H1 (cell line): ENCODE measurements at regions not wholly inside any gene's neighbourhood (a gene's known extent, or its start where the extent isn't known, plus 50 kb on each side); places are given as distances from the start of the nearest gene placed in this dataset.
"Not testable (repeated sequence)": the region's sequence is repeated elsewhere in the genome, so short reads cannot be mapped to it uniquely, and the experiment has no call there.

Experiments
- CTCF ChIA-PET: fragments of 300-600 bp; sonication (Branson Sonifier 250); formaldehyde crosslinking; loops from one replicate; lab custom pipeline; 2021; ENCODE audit not compliant: partially characterized antibody; lab: Charles Lee
- POLR2A ChIA-PET: fragments of 300-600 bp; sonication (Branson Sonifier 250); formaldehyde crosslinking; loops from one replicate; lab custom pipeline; 2021; ENCODE audit warnings: inconsistent platforms; ENCODE audit not compliant: partially characterized antibody; lab: Charles Lee
- DNase-seq, 2 experiments: peaks; one replicate each; pipeline versions ENCODE4 v3.0.0 to v3.0.0-alpha.2; 2010 to 2022; ENCODE audit warnings: low spot score in 2 of 2, low read depth in 1 of 2, mixed read lengths in 1 of 2
- FAIRE-seq: peaks from 2 replicates; lab custom pipeline; 2011; peaks lifted over from hg19 to GRCh38; lab: Jason Lieb, UNC
- H2AFZ ChIP-seq: 2 replicates; pipeline ENCODE4 v1.8.1; 2012; ENCODE audit warnings: low read length, inconsistent platforms
- H2AK5ac ChIP-seq: 2 replicates; pipeline ENCODE4 v1.6.1; 2013; ENCODE audit warnings: low read depth, low read length
- H2BK120ac ChIP-seq: replicated peaks from 2 replicates; pipeline ENCODE3; 2013; ENCODE audit warnings: low read depth, low read length, inconsistent platforms
- H2BK12ac ChIP-seq: 2 replicates; pipeline ENCODE4 v1.6.1; 2013; ENCODE audit warnings: low read depth, low read length
- H2BK15ac ChIP-seq: 2 replicates; pipeline ENCODE4 v1.6.1; 2013; ENCODE audit warnings: low read length
- H2BK20ac ChIP-seq: 2 replicates; pipeline ENCODE4 v1.6.1; 2013; ENCODE audit warnings: low read length
- H2BK5ac ChIP-seq: 2 replicates; pipeline ENCODE4 v1.6.1; 2013; ENCODE audit warnings: low read depth, low read length
- H3K14ac ChIP-seq: 2 replicates; pipeline ENCODE4 v1.6.1; 2013; ENCODE audit warnings: inconsistent platforms; ENCODE audit not compliant: insufficient read length
- H3K18ac ChIP-seq: 2 replicates; pipeline ENCODE4 v1.6.1; 2013; ENCODE audit warnings: low read length; ENCODE audit errors: extremely low read depth
- H3K23ac ChIP-seq: 2 replicates; pipeline ENCODE4 v1.6.1; 2013; ENCODE audit warnings: inconsistent platforms; ENCODE audit not compliant: insufficient read length
- H3K23me2 ChIP-seq: 2 replicates; pipeline ENCODE4 v1.6.1; 2013; ENCODE audit warnings: low read depth, low read length
- H3K27ac ChIP-seq: 2 replicates; pipeline ENCODE4 v1.6.1; 2011; ENCODE audit warnings: low read depth, low read length, inconsistent platforms
- H3K27me3 ChIP-seq, 4 experiments: replicated peaks in 1 of 4; 1 replicate in 1 of 4; 2 replicates in 3 of 4; pipeline versions ENCODE4 v1.6.1 to v1.8.1; 2011 to 2013; ENCODE audit warnings: low read length in 3 of 4, mild to moderate bottlenecking in 3 of 4, inconsistent platforms in 2 of 4, mixed read lengths in 2 of 4, moderate library complexity in 1 of 4; ENCODE audit not compliant: control insufficient read depth in 3 of 4, insufficient read depth in 3 of 4; ENCODE audit errors: extremely low read depth in 1 of 4
- H3K36me3 ChIP-seq, 4 experiments: 2 replicates each; pipeline versions ENCODE4 v1.6.1 to v1.8.1; 2011 to 2013; ENCODE audit warnings: mild to moderate bottlenecking in 4 of 4, low read length in 3 of 4, moderate library complexity in 2 of 4, control low read depth in 1 of 4, inconsistent platforms in 1 of 4; ENCODE audit not compliant: insufficient read depth in 4 of 4, control insufficient read depth in 2 of 4
- H3K4ac ChIP-seq: replicated peaks from 2 replicates; pipeline ENCODE3; 2013; ENCODE audit warnings: low read length, low read depth, mixed read lengths, inconsistent platforms; ENCODE audit not compliant: insufficient read length
- H3K4me1 ChIP-seq, 4 experiments: replicated peaks in 1 of 4; 1 replicate in 1 of 4; 2 replicates in 3 of 4; pipeline versions ENCODE4 v1.6.1 to v1.8.1; 2011 to 2013; ENCODE audit warnings: low read length in 3 of 4, inconsistent platforms in 2 of 4, mixed read lengths in 1 of 4; ENCODE audit not compliant: insufficient read depth in 4 of 4, control insufficient read depth in 3 of 4
- H3K4me2 ChIP-seq, 2 experiments: 2 replicates each; pipeline versions ENCODE4 v1.6.1 to v1.8.1; 2011 to 2013; ENCODE audit warnings: low read depth in 2 of 2, low read length in 2 of 2, control low read depth in 1 of 2, inconsistent platforms in 1 of 2, mild to moderate bottlenecking in 1 of 2; ENCODE audit not compliant: insufficient read depth in 1 of 2
- H3K4me3 ChIP-seq, 4 experiments: fragments of 200-600, 300-600 bp in 1 of 4; sonication (generic), shearing (Covaris generic), sonication (Bioruptor Twin) in 1 of 4; 2 replicates each; pipeline versions ENCODE4 v1.5.1 to v1.8.1; 2011 to 2016; ENCODE audit warnings: low read length in 4 of 4, low read depth in 3 of 4, control low read depth in 2 of 4, inconsistent platforms in 2 of 4, mild to moderate bottlenecking in 2 of 4, mixed read lengths in 1 of 4, moderate library complexity in 1 of 4; ENCODE audit not compliant: insufficient read depth in 2 of 4; ENCODE audit errors: extremely low read depth in 1 of 4
- H3K56ac ChIP-seq: replicated peaks from 2 replicates; pipeline ENCODE3; 2013; ENCODE audit warnings: low read depth, mild to moderate bottlenecking, mixed read lengths, low read length, inconsistent platforms; ENCODE audit not compliant: insufficient read length
- H3K79me1 ChIP-seq: 2 replicates; pipeline ENCODE4 v1.6.1; 2013; ENCODE audit warnings: low read depth, low read length, control low read depth
- H3K79me2 ChIP-seq, 2 experiments: 2 replicates each; pipeline versions ENCODE4 v1.6.1 to v1.8.1; 2012 to 2013; ENCODE audit warnings: low read length in 2 of 2, mild to moderate bottlenecking in 2 of 2, inconsistent platforms in 1 of 2; ENCODE audit not compliant: insufficient read depth in 2 of 2, control insufficient read depth in 1 of 2
- H3K9ac ChIP-seq, 4 experiments: replicated peaks in 1 of 4; 1 replicate in 1 of 4; 2 replicates in 3 of 4; pipeline versions ENCODE4 v1.6.1 to v1.8.1; 2011 to 2013; ENCODE audit warnings: low read depth in 3 of 4, low read length in 3 of 4, control low read depth in 2 of 4, mild to moderate bottlenecking in 2 of 4, moderate library complexity in 2 of 4, inconsistent platforms in 1 of 4; ENCODE audit errors: extremely low read depth in 1 of 4
- H3K9me3 ChIP-seq, 2 experiments: 2 replicates each; pipeline versions ENCODE4 v1.6.1 to v1.8.1; 2012 to 2013; ENCODE audit warnings: mild to moderate bottlenecking in 2 of 2, moderate library complexity in 2 of 2, control low read depth in 1 of 2, inconsistent platforms in 1 of 2, low read depth in 1 of 2, low read length in 1 of 2, mixed read lengths in 1 of 2; ENCODE audit not compliant: insufficient read depth in 2 of 2
- H4K20me1 ChIP-seq, 2 experiments: replicated peaks in 1 of 2; 2 replicates each; pipeline versions ENCODE3 to v1.8.1; 2011 to 2013; ENCODE audit warnings: inconsistent platforms in 2 of 2, low read length in 2 of 2, mild to moderate bottlenecking in 1 of 2; ENCODE audit not compliant: insufficient read depth in 2 of 2, control insufficient read depth in 1 of 2
- H4K5ac ChIP-seq: 2 replicates; pipeline ENCODE4 v1.6.1; 2013; ENCODE audit warnings: low read length, low read depth, mixed read lengths, inconsistent platforms; ENCODE audit not compliant: insufficient read length
- H4K8ac ChIP-seq: 2 replicates; pipeline ENCODE4 v1.8.0; 2013; ENCODE audit warnings: mild to moderate bottlenecking, moderate library complexity, low read length, inconsistent platforms; ENCODE audit not compliant: insufficient read depth; ENCODE audit errors: extremely low read depth
- H4K91ac ChIP-seq: replicated peaks from 2 replicates; pipeline ENCODE3; 2013; ENCODE audit warnings: low read length, mixed read lengths, inconsistent platforms; ENCODE audit not compliant: insufficient read length
- WGBS, 2 experiments: shearing (Covaris generic) in 1 of 2; methylation state at CpG; one replicate each; pipeline versions ENCODE4 v1.1.6 to v1.1.7; 2013 to 2015; ENCODE audit warnings: low lambda C conversion rate in 2 of 2, mixed read lengths in 2 of 2, inconsistent platforms in 1 of 2, low coverage in 1 of 2, missing lambda C conversion rate in 1 of 2; ENCODE audit not compliant: insufficient replicate concordance in 2 of 2, insufficient coverage in 1 of 2, insufficient read length in 1 of 2; ENCODE audit errors: extremely low coverage in 1 of 2, missing lambda C conversion rate in 1 of 2; 5-methylcytosine and 5-hydroxymethylcytosine counted together

DNA sequence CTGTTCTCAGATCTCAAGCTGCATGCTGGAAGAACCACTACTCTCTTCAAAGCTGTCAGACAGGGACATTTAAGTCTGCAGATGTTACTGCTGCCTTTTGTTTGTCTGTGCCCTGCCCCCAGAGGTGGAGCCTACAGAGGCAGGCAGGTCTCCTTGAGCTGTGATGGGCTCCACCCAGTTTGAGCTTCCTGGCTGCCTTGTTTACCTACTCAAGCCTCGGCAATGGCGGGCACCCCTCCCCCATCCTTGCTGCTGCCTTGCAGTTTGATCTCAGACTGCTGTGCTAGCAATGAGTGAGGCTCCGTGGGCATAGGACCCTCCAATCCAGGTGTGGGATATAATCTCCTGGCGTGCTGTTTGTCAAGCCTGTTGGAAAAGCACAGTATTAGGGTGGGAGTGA is 1122.9 kb downstream of the DNAJB9 start:
- H2BK20ac ChIP-seq, H3K9ac ChIP-seq, H3K9me3 ChIP-seq, CTCF ChIA-PET, H2AK5ac ChIP-seq, H3K4me2 ChIP-seq, H2BK5ac ChIP-seq, H3K36me3 ChIP-seq, H2BK15ac ChIP-seq, H3K79me1 ChIP-seq, H4K8ac ChIP-seq, H3K56ac ChIP-seq, H3K27me3 ChIP-seq, H3K23ac ChIP-seq, H2BK120ac ChIP-seq, H4K5ac ChIP-seq, H3K23me2 ChIP-seq, FAIRE-seq, H3K79me2 ChIP-seq, H4K91ac ChIP-seq, POLR2A ChIA-PET, H4K20me1 ChIP-seq, H3K14ac ChIP-seq, H2BK12ac ChIP-seq, H3K18ac ChIP-seq, H3K4ac ChIP-seq, DNase-seq, H3K4me1 ChIP-seq, H3K4me3 ChIP-seq, H2AFZ ChIP-seq, H3K27ac ChIP-seq: not testable (repeated sequence)
- WGBS, 2 experiments, result 80% methylated on average over 4 of the region's 4 CpGs; no CpG with 5 or more reads in 1 of the 2 experiments
